IMR-90 (cell line): ENCODE measurements at regions not wholly inside any gene's neighbourhood (a gene's known extent, or its start where the extent isn't known, plus 50 kb on each side); places are given as distances from the start of the nearest gene placed in this dataset.
A peak's percentile ranks its signal among the peaks of the same experiment; 100 is the strongest.

Source experiments
- ATAC-seq: fragments of 200-7000 bp; cut with Tn5 transposase; 2 replicates; pipeline ENCODE4 v1.9.1; 2020; ENCODE audit warnings: low read depth, mild to moderate bottlenecking, moderate library complexity
- BruUV-seq: library from RNA; stranded (reverse); fragments of 400-500 nt; replicated peaks from 2 replicates; lab custom pipeline; 2021; lab: Mats Ljungman, UMichigan
- CTCF ChIA-PET: fragments of 300-600 bp; formaldehyde crosslinking; extraction: SDS; loops from one replicate; lab custom pipeline; 2021; ENCODE audit warnings: antibody characterized with exemption; lab: Yijun Ruan, JAX
- POLR2A ChIA-PET: fragments of 300-600 bp; sonication (Branson Sonifier 250); formaldehyde crosslinking; loops from one replicate; lab custom pipeline; 2022; ENCODE audit warnings: antibody characterized with exemption; ENCODE audit not compliant: unreplicated experiment; lab: Charles Lee
- DNase-seq: peaks from one replicate; pipeline ENCODE4 v3.0.0; 2013
- H2AFZ ChIP-seq: replicated peaks from 2 replicates; pipeline ENCODE3; 2013; ENCODE audit warnings: low read length, mild to moderate bottlenecking; ENCODE audit not compliant: poor library complexity
- H2AK5ac ChIP-seq: 2 replicates; pipeline ENCODE4 v1.6.1; 2013; ENCODE audit warnings: low read depth, low read length, inconsistent platforms
- H2AK9ac ChIP-seq: replicated peaks from 2 replicates; pipeline ENCODE3; 2013; ENCODE audit warnings: mild to moderate bottlenecking, low read depth, low read length, moderate library complexity; ENCODE audit not compliant: poor library complexity
- H2BK120ac ChIP-seq: 2 replicates; pipeline ENCODE4 v1.6.1; 2013; ENCODE audit warnings: low read depth, low read length, inconsistent platforms
- H2BK15ac ChIP-seq: 3 replicates; pipeline ENCODE4 v1.6.1; 2013; ENCODE audit warnings: low read depth, low read length, inconsistent platforms
- H2BK20ac ChIP-seq: 2 replicates; pipeline ENCODE4 v1.6.1; 2013; ENCODE audit warnings: low read depth, mild to moderate bottlenecking, inconsistent platforms, low read length, moderate library complexity
- H2BK5ac ChIP-seq: 2 replicates; pipeline ENCODE4 v1.6.1; 2013; ENCODE audit warnings: mild to moderate bottlenecking, low read depth, low read length, inconsistent platforms; ENCODE audit not compliant: poor library complexity, severe bottlenecking
- H3K14ac ChIP-seq: replicated peaks from 2 replicates; pipeline ENCODE4 v1.6.1; 2013; ENCODE audit warnings: low read depth, low read length, inconsistent platforms
- H3K18ac ChIP-seq: 2 replicates; pipeline ENCODE4 v1.6.1; 2013; ENCODE audit warnings: low read depth, low read length, control low read depth
- H3K23ac ChIP-seq: 2 replicates; pipeline ENCODE4 v1.6.1; 2013; ENCODE audit warnings: low read depth, low read length, inconsistent platforms
- H3K27ac ChIP-seq: 2 replicates; pipeline ENCODE4 v1.5.1; 2013; ENCODE audit warnings: mild to moderate bottlenecking, control low read depth, low read length; ENCODE audit not compliant: insufficient read depth
- H3K27me3 ChIP-seq: 2 replicates; pipeline ENCODE4 v1.6.1; 2013; ENCODE audit warnings: low read length; ENCODE audit not compliant: control insufficient read depth, insufficient read depth
- H3K36me3 ChIP-seq: 2 replicates; pipeline ENCODE4 v1.6.1; 2013; ENCODE audit warnings: low read length, mixed read lengths; ENCODE audit not compliant: control insufficient read depth, insufficient read depth
- H3K4ac ChIP-seq: 2 replicates; pipeline ENCODE4 v1.6.1; 2013; ENCODE audit warnings: low read depth, low read length, inconsistent platforms
- H3K4me1 ChIP-seq: 2 replicates; pipeline ENCODE4 v1.6.1; 2013; ENCODE audit warnings: low read length, mixed read lengths; ENCODE audit not compliant: control insufficient read depth, insufficient read depth
- H3K4me2 ChIP-seq: 2 replicates; pipeline ENCODE4 v1.6.1; 2013; ENCODE audit warnings: low read depth, mild to moderate bottlenecking, control low read depth, low read length, moderate library complexity
- H3K4me3 ChIP-seq: 2 replicates; pipeline ENCODE4 v1.5.1; 2013; ENCODE audit warnings: low read depth, mild to moderate bottlenecking, control low read depth, low read length, moderate library complexity; ENCODE audit not compliant: insufficient read depth
- H3K56ac ChIP-seq: 2 replicates; pipeline ENCODE4 v1.6.1; 2013; ENCODE audit warnings: low read length, inconsistent platforms; ENCODE audit not compliant: insufficient read depth; ENCODE audit errors: extremely low read depth
- H3K79me1 ChIP-seq, 2 experiments: 2 replicates each; pipeline ENCODE4 v1.6.1; 2013; ENCODE audit warnings: low read length in 2 of 2, inconsistent platforms in 1 of 2, low read depth in 1 of 2
- H3K9ac ChIP-seq: 2 replicates; pipeline ENCODE4 v1.6.1; 2013; ENCODE audit warnings: low read depth, low read length, control low read depth
- H3K9me1 ChIP-seq: 2 replicates; pipeline ENCODE4 v1.6.1; 2013; ENCODE audit warnings: low read length, inconsistent platforms; ENCODE audit not compliant: insufficient read depth
- H3K9me3 ChIP-seq: 2 replicates; pipeline ENCODE4 v1.6.1; 2013; ENCODE audit warnings: low read length; ENCODE audit not compliant: control insufficient read depth, insufficient read depth
- H4K20me1 ChIP-seq: 2 replicates; pipeline ENCODE4 v1.6.1; 2013; ENCODE audit warnings: low read length, inconsistent platforms; ENCODE audit not compliant: insufficient read depth
- H4K5ac ChIP-seq: 2 replicates; pipeline ENCODE4 v1.6.1; 2013; ENCODE audit warnings: mild to moderate bottlenecking, low read depth, low read length, control low read depth
- H4K8ac ChIP-seq, 2 experiments: 2 replicates each; pipeline ENCODE4 v1.6.1; 2013; ENCODE audit warnings: low read depth in 2 of 2, low read length in 2 of 2, control low read depth in 1 of 2, inconsistent platforms in 1 of 2
- H4K91ac ChIP-seq: 2 replicates; pipeline ENCODE4 v1.6.1; 2013; ENCODE audit warnings: low read depth, low read length, inconsistent platforms; ENCODE audit not compliant: insufficient read depth
- CEBPB ChIP-seq: IDR thresholded peaks from 2 replicates; pipeline ENCODE4 v1.6.1; 2012; ENCODE audit warnings: low read depth, low read length, improper control_type of control experiment
- FOS ChIP-seq: fragments of 150-350 bp; IDR thresholded peaks from 2 replicates; pipeline ENCODE4 v1.6.1; 2016; ENCODE audit warnings: low read depth, low read length
- WGBS, 2 experiments: methylation state at CpG; one replicate each; pipeline versions ENCODE4 v1.1.5 to v1.1.7; 2013; ENCODE audit warnings: missing lambda C conversion rate in 2 of 2; ENCODE audit not compliant: insufficient read length in 1 of 2; ENCODE audit errors: extremely low coverage in 2 of 2; 5-methylcytosine and 5-hydroxymethylcytosine counted together
- dilution Hi-C: fragments of 300-500 bp; cut with HindIII; formaldehyde crosslinking; loops from one replicate; pipeline ENCODE4 v1.14.3; 2018; ENCODE audit warnings: low sequenced_read_pairs; ENCODE audit not compliant: unreplicated experiment
- in situ Hi-C: fragments of 300-500 bp; cut with MboI; formaldehyde crosslinking; loops from 3 replicates; pipeline ENCODE4 v1.14.3; 2019; ENCODE audit warnings: low sequenced_read_pairs, inconsistent platforms, mixed read lengths
- intact Hi-C: fragments of 100-400 bp; cut with micrococcal nuclease; formaldehyde crosslinking; loops from 2 replicates; pipeline ENCODE4 v1.10.0; 2022

DNA sequence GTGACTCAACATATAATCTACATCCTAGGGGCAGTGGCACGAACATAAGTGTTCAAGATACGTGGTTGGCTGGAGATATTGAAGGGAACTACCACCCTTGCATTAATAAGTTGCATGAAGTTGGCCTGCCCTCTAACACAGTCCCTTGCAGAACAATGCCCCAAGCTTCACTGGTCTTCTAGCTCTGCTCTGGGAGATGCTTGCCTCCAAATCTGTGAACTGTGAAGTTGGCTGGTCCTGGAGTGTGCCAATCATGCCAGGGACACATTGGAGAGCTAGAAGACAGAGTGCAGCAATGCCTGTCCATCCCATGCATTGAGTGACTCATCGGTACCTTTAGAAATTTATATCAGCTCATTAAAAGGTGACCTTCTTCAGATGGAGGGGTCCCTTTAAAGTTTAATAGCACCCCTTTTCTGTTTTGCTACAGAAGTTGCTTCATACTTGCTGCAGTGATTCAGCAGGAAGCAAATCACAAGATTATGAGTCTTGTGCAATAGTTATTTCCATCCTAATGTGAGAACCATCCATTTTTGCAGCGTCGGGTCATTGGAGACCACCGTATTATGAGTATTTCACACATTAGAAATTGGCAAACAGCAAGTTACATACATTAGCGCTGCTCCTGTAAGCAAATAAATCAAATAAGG, 55.2 kb upstream of the KAZN start:
- CTCF ChIA-PET = no interaction called here
- Histone ChIP-seq H3K9me1 (no peaks in the 10 kb centered on the region), H4K20me1 (no peaks in the 10 kb centered on the region), H3K79me1 (no peaks in the 10 kb centered on the region), H3K4me1 (peaks cover 3% of the 10 kb centered on the region; the same call in 1 of the 2 replicates), H3K14ac (no peak overlapping the region), H2BK20ac (no peak overlapping the region), H3K18ac (peak overlapping the region; percentile 65; the same call in 1 of the 2 replicates), H3K56ac (no peak overlapping the region), H2BK120ac (no peak overlapping the region), H3K4me3 (no peak overlapping the region), H2AK5ac (no peak overlapping the region), H4K8ac (no peak overlapping the region), H4K91ac (no peak overlapping the region; the same call in 1 of the 2 replicates), H4K5ac (peak overlapping the region; percentile 34; the same call in 1 of the 2 replicates), H2AFZ (no peak overlapping the region), H3K36me3 (no peaks in the 10 kb centered on the region), H3K23ac (no peak overlapping the region), H3K27ac (peak overlapping the region; percentile 56; the same call in 1 of the 2 replicates), H3K4me2 (no peak overlapping the region), H3K9ac (no peak overlapping the region), H2BK15ac (no peak overlapping the region), H3K9me3 (no peaks in the 10 kb centered on the region), H3K4ac (no peak overlapping the region), H3K27me3 (no peaks in the 10 kb centered on the region), H2AK9ac (no peak overlapping the region), H2BK5ac (no peak overlapping the region)
- in situ Hi-C loops = no loop called here
- TF ChIP-seq CEBPB (peak; percentile 64; the same call in 1 of the 2 replicates), FOS (no peak)
- no peak; the same call in 1 of the 2 replicates for ATAC-seq
- POLR2A ChIA-PET = no interaction called here
- dilution Hi-C loops = no loop called here
- no CpG with 5 or more reads among the region's 7 CpGs for WGBS, 2 experiments
- DNase-seq = peak; percentile 15
- intact Hi-C loops = no loop called here
- no TSS peak for BruUV-seq
